Activated CD8-positive, alpha-beta memory T cell treated with anti-CD3 and anti-CD28 coated beads for 1 hour (primary cell): ENCODE measurements at regions not wholly inside any gene's neighbourhood (a gene's known extent, or its start where the extent isn't known, plus 50 kb on each side); places are given as distances from the start of the nearest gene placed in this dataset.

Experiments used
- DNase-seq, 2 donors: peaks; one replicate each; pipeline ENCODE4 v3.0.0-alpha.2; 2020; ENCODE audit warnings: low read depth in 1 of 2; ENCODE audit errors: extremely low read depth in 1 of 2

- DNase-seq: no peak
Observed at GRCh38 chr15:39165020-39165706, 415.7 kb upstream of the THBS1 start.

GRCh38 chr15:39167164-39168058, 413.5 kb upstream of the THBS1 start:
- DNase-seq: no peak

- no peak for DNase-seq
Observed at GRCh38 chr15:39171944-39172368, 408.9 kb upstream of the THBS1 start.

GRCh38 chr15:39172380-39173281, 408.2 kb upstream of the THBS1 start:
- DNase-seq: no peak

- DNase-seq: no peak
Observed at GRCh38 chr15:39173426-39173825, 407.5 kb upstream of the THBS1 start.

GRCh38 chr15:39174332-39174731, 406.5 kb upstream of the THBS1 start:
- no peak for DNase-seq

GRCh38 chr15:39176030-39176429, 404.8 kb upstream of the THBS1 start:
- DNase-seq: no peak

- DNase-seq: no peak
Observed at GRCh38 chr15:39177561-39177960, 403.3 kb upstream of the THBS1 start.

GRCh38 chr15:39180030-39180429, 400.8 kb upstream of the THBS1 start:
- DNase-seq: no peak

- DNase-seq: no peak
Observed at GRCh38 chr15:39180483-39180933, 400.4 kb upstream of the THBS1 start.

GRCh38 chr15:39181056-39181747, 399.7 kb upstream of the THBS1 start:
- DNase-seq: no peak

GRCh38 chr15:39181940-39182339, 398.9 kb upstream of the THBS1 start:
- no peak for DNase-seq

GRCh38 chr15:39183164-39183881, 397.6 kb upstream of the THBS1 start:
- DNase-seq: no peak

GRCh38 chr15:39184701-39185390, 396.0 kb upstream of the THBS1 start:
- no peak for DNase-seq

GRCh38 chr15:39188314-39188713, 392.6 kb upstream of the THBS1 start:
- no peak for DNase-seq

- DNase-seq: no peak
Observed at GRCh38 chr15:39188930-39189329, 391.9 kb upstream of the THBS1 start.

- DNase-seq: no peak
Observed at GRCh38 chr15:39191871-39192291, 389.0 kb upstream of the THBS1 start.

GRCh38 chr15:39192351-39192750, 388.5 kb upstream of the THBS1 start:
- no peak for DNase-seq

- no peak for DNase-seq
Observed at GRCh38 chr15:39192979-39193560, 387.8 kb upstream of the THBS1 start.
